SK-N-SH (cell line): ENCODE measurements at regions not wholly inside any gene's neighbourhood (a gene's known extent, or its start where the extent isn't known, plus 50 kb on each side); places are given as distances from the start of the nearest gene placed in this dataset.
A peak's percentile ranks its signal among the peaks of the same experiment; 100 is the strongest.

Source experiments
- CTCF ChIA-PET: fragments of 300-600, 350-600 bp; formaldehyde crosslinking; extraction: SDS; loops from one replicate; lab custom pipeline; 2021; lab: Yijun Ruan, JAX
- POLR2A ChIA-PET: fragments of 350-600 bp; sonication (Branson Sonifier 250); formaldehyde crosslinking; extraction: SDS; loops from one replicate; lab custom pipeline; 2020; ENCODE audit warnings: antibody characterized with exemption, inconsistent platforms; lab: Yijun Ruan, JAX
- DNase-seq: peaks from one replicate; pipeline ENCODE4 v3.0.0; 2012
- H2AFZ ChIP-seq: fragments of 200-600 bp; sonication (generic); 2 replicates; pipeline ENCODE4 v1.8.1; 2016; ENCODE audit warnings: antibody characterized with exemption, mild to moderate bottlenecking, low read depth
- H3F3A ChIP-seq: fragments of 200-600 bp; sonication (generic); replicated peaks from 2 replicates; pipeline ENCODE3; 2016; ENCODE audit warnings: antibody characterized with exemption, mild to moderate bottlenecking; ENCODE audit not compliant: insufficient read depth
- H3K27ac ChIP-seq, 2 experiments: fragments of 200-500 bp in 1 of 2; fragments of 200-600 bp in 1 of 2; sonication (Bioruptor generic) in 1 of 2; sonication (generic), shearing (Covaris generic) in 1 of 2; 2 replicates each; pipeline versions ENCODE4 v1.5.1 to v1.6.1; 2014 to 2016; ENCODE audit warnings: low read depth in 2 of 2, inconsistent platforms in 1 of 2, low read length in 1 of 2, mild to moderate bottlenecking in 1 of 2, mixed read lengths in 1 of 2
- H3K27me3 ChIP-seq: fragments of 200-600 bp; sonication (generic), shearing (Covaris generic); 2 replicates; pipeline ENCODE4 v1.6.1; 2016; ENCODE audit warnings: mixed run types; ENCODE audit not compliant: insufficient read depth
- H3K36me3 ChIP-seq, 2 experiments: fragments of 200-500 bp in 1 of 2; fragments of 200-600 bp in 1 of 2; sonication (Bioruptor generic) in 1 of 2; sonication (generic) in 1 of 2; replicated peaks in 1 of 2; 2 replicates each; pipeline versions ENCODE3 to v1.5.1; 2014 to 2016; ENCODE audit warnings: low read length in 1 of 2, mild to moderate bottlenecking in 1 of 2; ENCODE audit not compliant: insufficient read depth in 2 of 2, control insufficient read depth in 1 of 2
- H3K4me1 ChIP-seq, 2 experiments: fragments of 200-500 bp in 1 of 2; fragments of 200-600 bp in 1 of 2; sonication (Bioruptor generic) in 1 of 2; sonication (generic), shearing (Covaris generic) in 1 of 2; 2 replicates each; pipeline versions ENCODE4 v1.5.1 to v1.6.1; 2014 to 2016; ENCODE audit warnings: low read depth in 1 of 2, low read length in 1 of 2, mixed run types in 1 of 2; ENCODE audit not compliant: insufficient read depth in 2 of 2, control insufficient read depth in 1 of 2
- H3K4me2 ChIP-seq: fragments of 200-600 bp; sonication (generic), shearing (Covaris generic); 2 replicates; pipeline ENCODE4 v1.6.1; 2017; ENCODE audit warnings: mixed run types
- H3K4me3 ChIP-seq, 2 experiments: fragments of 200-500 bp in 1 of 2; fragments of 200-600 bp in 1 of 2; sonication (Bioruptor generic) in 1 of 2; sonication (generic), shearing (Covaris generic) in 1 of 2; 2 replicates each; pipeline versions ENCODE4 v1.5.1 to v1.8.1; 2014 to 2016; ENCODE audit warnings: low read depth in 2 of 2, inconsistent platforms in 1 of 2, low read length in 1 of 2, mild to moderate bottlenecking in 1 of 2, mixed read lengths in 1 of 2, moderate library complexity in 1 of 2
- H3K79me2 ChIP-seq: fragments of 200-600 bp; sonication (generic); 2 replicates; pipeline ENCODE4 v1.8.1; 2017; ENCODE audit warnings: mild to moderate bottlenecking; ENCODE audit not compliant: insufficient read depth
- H3K9ac ChIP-seq: fragments of 200-600 bp; sonication (generic); 2 replicates; pipeline ENCODE4 v1.6.1; 2017; ENCODE audit warnings: mixed run types
- H3K9me2 ChIP-seq: fragments of 200-600 bp; sonication (generic); 2 replicates; pipeline ENCODE4 v1.6.1; 2017; ENCODE audit warnings: mixed run types
- H3K9me3 ChIP-seq: fragments of 200-600 bp; sonication (generic); 2 replicates; pipeline ENCODE4 v1.6.1; 2017; ENCODE audit warnings: mixed run types, mild to moderate bottlenecking, moderate library complexity
- H4K20me1 ChIP-seq: fragments of 200-600 bp; sonication (generic); 2 replicates; pipeline ENCODE4 v1.6.1; 2017; ENCODE audit warnings: mild to moderate bottlenecking, mixed run types; ENCODE audit not compliant: insufficient read depth
- CHD2 ChIP-seq: fragments of 150-350 bp; IDR thresholded peaks from 2 replicates; pipeline ENCODE4 v1.6.1; 2018; ENCODE audit warnings: low read length; ENCODE audit not compliant: partially characterized antibody
- EZH2phosphoT487 ChIP-seq: fragments of 200-600 bp; sonication (generic); IDR thresholded peaks from 2 replicates; pipeline ENCODE4 v1.6.1; 2017; ENCODE audit warnings: low read depth, mixed run types, mild to moderate bottlenecking, antibody characterized with exemption, moderate library complexity, borderline replicate concordance
- FOSL2 ChIP-seq: IDR thresholded peaks from 2 replicates; pipeline ENCODE4 v1.4.0; 2012; ENCODE audit warnings: low read depth, mild to moderate bottlenecking, moderate library complexity, borderline replicate concordance
- FOXM1 ChIP-seq: IDR thresholded peaks from 2 replicates; pipeline ENCODE4 v1.4.0; 2012; ENCODE audit warnings: low read depth, mild to moderate bottlenecking
- GATA2 ChIP-seq: sonication (generic); formaldehyde crosslinking; IDR thresholded peaks from 2 replicates; pipeline ENCODE4 v1.5.0; 2020; ENCODE audit warnings: mild to moderate bottlenecking, missing genetic modification reagents
- JUND ChIP-seq: IDR thresholded peaks from 2 replicates; pipeline ENCODE4 v1.4.0; 2012
- MEF2A ChIP-seq: IDR thresholded peaks from 2 replicates; pipeline ENCODE4 v1.4.0; 2012; ENCODE audit warnings: low read depth, borderline replicate concordance
- MXI1 ChIP-seq: IDR thresholded peaks from 2 replicates; pipeline ENCODE4 v1.6.1; 2012; ENCODE audit warnings: mild to moderate bottlenecking, low read depth, low read length, improper control_type of control experiment
- RAD21 ChIP-seq: IDR thresholded peaks from 2 replicates; pipeline ENCODE4 v1.6.1; 2012; ENCODE audit warnings: mild to moderate bottlenecking, low read length
- RCOR1 ChIP-seq: fragments of 150-350 bp; IDR thresholded peaks from 2 replicates; pipeline ENCODE4 v1.6.1; 2017; ENCODE audit warnings: antibody characterized with exemption, low read length
- RFX5 ChIP-seq: IDR thresholded peaks from 2 replicates; pipeline ENCODE4 v1.6.1; 2012; ENCODE audit warnings: mild to moderate bottlenecking, improper control_type of control experiment, low read length
- TCF12 ChIP-seq: IDR thresholded peaks from 2 replicates; pipeline ENCODE4 v1.4.0; 2012
- WGBS: methylation state at CpG from one replicate; pipeline ENCODE4 v1.1.6; 2017; ENCODE audit warnings: low lambda C conversion rate; 5-methylcytosine and 5-hydroxymethylcytosine counted together
- TF ChIP-seq, protein P1 (sequence below): fragments of 150-350 bp; IDR thresholded peaks from 2 replicates; pipeline ENCODE4 v1.6.1; 2017; ENCODE audit warnings: antibody characterized with exemption, low read length, low read depth, borderline replicate concordance
- TF ChIP-seq, protein P2 (sequence below): IDR thresholded peaks from 2 replicates; pipeline ENCODE4; 2012
- TF ChIP-seq, protein P3 (sequence below): IDR thresholded peaks from 2 replicates; pipeline ENCODE4 v1.4.0; 2012; ENCODE audit warnings: low read depth, borderline replicate concordance
- TF ChIP-seq, protein P4 (sequence below): IDR thresholded peaks from 2 replicates; pipeline ENCODE4 v1.6.1; 2012; ENCODE audit warnings: mild to moderate bottlenecking, low read depth, low read length, moderate library complexity
- TF ChIP-seq, protein P5 (sequence below): fragments of 150-350 bp; IDR thresholded peaks from 2 replicates; pipeline ENCODE4 v1.6.1; 2016; ENCODE audit warnings: mild to moderate bottlenecking, low read depth, low read length

DNA sequence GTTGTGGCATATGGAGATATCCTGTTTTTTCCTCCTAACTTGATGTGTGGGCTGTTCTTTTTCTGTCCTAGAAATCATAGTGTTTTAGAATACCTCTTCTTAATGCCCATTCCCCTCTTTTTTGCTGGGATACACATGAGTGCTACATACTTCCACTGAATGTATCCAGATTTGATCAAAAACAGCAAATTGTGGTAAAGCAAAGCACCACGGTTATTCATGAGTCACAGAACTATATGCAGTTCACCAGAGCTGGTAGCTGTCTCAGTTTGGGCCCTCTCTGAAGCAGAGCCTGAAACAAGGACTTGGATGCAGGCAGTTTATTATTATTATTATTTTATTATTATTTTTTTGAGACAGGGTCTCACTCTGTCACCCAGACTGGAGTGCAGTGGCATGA is 69.9 kb upstream of the CTLA4 start:
- TF ChIP-seq FOSL2 (peak; percentile 40; the same call in 1 of the 2 replicates), TCF12 (peak; percentile 67), JUND (peak; percentile 42)
- TF ChIP-seq, protein P1, sequence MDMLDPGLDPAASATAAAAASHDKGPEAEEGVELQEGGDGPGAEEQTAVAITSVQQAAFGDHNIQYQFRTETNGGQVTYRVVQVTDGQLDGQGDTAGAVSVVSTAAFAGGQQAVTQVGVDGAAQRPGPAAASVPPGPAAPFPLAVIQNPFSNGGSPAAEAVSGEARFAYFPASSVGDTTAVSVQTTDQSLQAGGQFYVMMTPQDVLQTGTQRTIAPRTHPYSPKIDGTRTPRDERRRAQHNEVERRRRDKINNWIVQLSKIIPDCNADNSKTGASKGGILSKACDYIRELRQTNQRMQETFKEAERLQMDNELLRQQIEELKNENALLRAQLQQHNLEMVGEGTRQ: no peak

DNA sequence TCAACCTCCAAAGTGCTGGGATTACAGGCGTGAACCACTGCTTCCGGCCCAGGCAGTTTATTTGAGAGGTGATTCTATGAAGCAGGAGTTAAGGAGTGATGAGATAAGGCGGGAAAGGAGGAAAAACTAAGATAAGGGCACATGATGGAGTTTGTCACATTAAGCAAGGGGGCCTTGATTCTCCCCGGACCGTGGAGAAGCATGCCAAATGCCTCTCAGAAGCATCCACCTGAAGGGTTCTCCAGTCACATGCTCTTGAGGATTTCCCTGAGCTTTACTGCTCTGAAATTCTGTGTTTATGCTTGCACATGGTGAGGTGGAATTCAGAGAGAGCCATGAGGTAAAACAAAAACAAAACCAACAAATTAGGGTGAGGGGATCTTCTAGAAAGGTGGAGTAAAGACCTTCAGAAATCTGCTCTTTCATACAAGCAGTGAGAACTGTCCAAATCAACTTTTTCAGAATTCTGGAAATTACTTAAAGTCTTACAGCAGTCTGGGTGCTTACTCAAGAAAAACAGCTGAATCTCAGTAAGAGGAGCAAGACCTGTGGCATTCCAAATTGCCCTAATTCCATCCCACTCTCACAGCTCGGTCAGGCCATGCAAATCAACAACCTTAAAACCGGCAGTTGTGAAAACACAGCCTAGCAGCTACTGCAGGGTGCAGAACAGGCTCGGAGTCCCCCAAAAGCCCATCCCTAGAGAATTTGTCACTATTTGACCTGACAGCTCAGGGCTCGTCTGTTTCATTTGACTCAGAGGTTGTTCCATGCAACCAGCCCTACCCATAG is 69.1 kb upstream of the CTLA4 start:
- 86% methylated on average over 9 of the region's 9 CpGs for WGBS
- H3K9me3 ChIP-seq: no peaks in the 10 kb centered on the region
- TF ChIP-seq, protein P2, sequence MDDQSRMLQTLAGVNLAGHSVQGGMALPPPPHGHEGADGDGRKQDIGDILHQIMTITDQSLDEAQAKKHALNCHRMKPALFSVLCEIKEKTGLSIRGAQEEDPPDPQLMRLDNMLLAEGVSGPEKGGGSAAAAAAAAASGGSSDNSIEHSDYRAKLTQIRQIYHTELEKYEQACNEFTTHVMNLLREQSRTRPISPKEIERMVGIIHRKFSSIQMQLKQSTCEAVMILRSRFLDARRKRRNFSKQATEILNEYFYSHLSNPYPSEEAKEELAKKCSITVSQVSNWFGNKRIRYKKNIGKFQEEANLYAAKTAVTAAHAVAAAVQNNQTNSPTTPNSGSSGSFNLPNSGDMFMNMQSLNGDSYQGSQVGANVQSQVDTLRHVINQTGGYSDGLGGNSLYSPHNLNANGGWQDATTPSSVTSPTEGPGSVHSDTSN: no peak
- TF ChIP-seq MEF2A (no peak), GATA2 (CRISPR knock-in tag) (no peak), FOSL2 (no peak), CHD2 (no peak), RFX5 (no peak), FOXM1 (no peak), MXI1 (no peak), TCF12 (no peak), RCOR1 (no peak), EZH2phosphoT487 (no peak), RAD21 (no peak)
- TF ChIP-seq, protein P3, sequence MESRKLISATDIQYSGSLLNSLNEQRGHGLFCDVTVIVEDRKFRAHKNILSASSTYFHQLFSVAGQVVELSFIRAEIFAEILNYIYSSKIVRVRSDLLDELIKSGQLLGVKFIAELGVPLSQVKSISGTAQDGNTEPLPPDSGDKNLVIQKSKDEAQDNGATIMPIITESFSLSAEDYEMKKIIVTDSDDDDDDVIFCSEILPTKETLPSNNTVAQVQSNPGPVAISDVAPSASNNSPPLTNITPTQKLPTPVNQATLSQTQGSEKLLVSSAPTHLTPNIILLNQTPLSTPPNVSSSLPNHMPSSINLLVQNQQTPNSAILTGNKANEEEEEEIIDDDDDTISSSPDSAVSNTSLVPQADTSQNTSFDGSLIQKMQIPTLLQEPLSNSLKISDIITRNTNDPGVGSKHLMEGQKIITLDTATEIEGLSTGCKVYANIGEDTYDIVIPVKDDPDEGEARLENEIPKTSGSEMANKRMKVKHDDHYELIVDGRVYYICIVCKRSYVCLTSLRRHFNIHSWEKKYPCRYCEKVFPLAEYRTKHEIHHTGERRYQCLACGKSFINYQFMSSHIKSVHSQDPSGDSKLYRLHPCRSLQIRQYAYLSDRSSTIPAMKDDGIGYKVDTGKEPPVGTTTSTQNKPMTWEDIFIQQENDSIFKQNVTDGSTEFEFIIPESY: no peak
- TF ChIP-seq, protein P4, sequence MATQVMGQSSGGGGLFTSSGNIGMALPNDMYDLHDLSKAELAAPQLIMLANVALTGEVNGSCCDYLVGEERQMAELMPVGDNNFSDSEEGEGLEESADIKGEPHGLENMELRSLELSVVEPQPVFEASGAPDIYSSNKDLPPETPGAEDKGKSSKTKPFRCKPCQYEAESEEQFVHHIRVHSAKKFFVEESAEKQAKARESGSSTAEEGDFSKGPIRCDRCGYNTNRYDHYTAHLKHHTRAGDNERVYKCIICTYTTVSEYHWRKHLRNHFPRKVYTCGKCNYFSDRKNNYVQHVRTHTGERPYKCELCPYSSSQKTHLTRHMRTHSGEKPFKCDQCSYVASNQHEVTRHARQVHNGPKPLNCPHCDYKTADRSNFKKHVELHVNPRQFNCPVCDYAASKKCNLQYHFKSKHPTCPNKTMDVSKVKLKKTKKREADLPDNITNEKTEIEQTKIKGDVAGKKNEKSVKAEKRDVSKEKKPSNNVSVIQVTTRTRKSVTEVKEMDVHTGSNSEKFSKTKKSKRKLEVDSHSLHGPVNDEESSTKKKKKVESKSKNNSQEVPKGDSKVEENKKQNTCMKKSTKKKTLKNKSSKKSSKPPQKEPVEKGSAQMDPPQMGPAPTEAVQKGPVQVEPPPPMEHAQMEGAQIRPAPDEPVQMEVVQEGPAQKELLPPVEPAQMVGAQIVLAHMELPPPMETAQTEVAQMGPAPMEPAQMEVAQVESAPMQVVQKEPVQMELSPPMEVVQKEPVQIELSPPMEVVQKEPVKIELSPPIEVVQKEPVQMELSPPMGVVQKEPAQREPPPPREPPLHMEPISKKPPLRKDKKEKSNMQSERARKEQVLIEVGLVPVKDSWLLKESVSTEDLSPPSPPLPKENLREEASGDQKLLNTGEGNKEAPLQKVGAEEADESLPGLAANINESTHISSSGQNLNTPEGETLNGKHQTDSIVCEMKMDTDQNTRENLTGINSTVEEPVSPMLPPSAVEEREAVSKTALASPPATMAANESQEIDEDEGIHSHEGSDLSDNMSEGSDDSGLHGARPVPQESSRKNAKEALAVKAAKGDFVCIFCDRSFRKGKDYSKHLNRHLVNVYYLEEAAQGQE: no peak
- TF ChIP-seq, protein P5, sequence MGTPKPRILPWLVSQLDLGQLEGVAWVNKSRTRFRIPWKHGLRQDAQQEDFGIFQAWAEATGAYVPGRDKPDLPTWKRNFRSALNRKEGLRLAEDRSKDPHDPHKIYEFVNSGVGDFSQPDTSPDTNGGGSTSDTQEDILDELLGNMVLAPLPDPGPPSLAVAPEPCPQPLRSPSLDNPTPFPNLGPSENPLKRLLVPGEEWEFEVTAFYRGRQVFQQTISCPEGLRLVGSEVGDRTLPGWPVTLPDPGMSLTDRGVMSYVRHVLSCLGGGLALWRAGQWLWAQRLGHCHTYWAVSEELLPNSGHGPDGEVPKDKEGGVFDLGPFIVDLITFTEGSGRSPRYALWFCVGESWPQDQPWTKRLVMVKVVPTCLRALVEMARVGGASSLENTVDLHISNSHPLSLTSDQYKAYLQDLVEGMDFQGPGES: no peak

More for the DNA sequence above, 69.9 kb upstream of the CTLA4 start:
- H3K27me3 ChIP-seq: no peaks in the 10 kb centered on the region
- ChIA-PET POLR2A (no interaction called here), CTCF (interaction anchor here (4.8 kb wide), 1 partner anchor 18 kb away, joined by 32 read pairs; no protein-coding TSS in a partner anchor)
- no peak overlapping the region for H3K4me2 ChIP-seq
- no peaks in the 10 kb centered on the region for H3K36me3 ChIP-seq
- H3K4me3 ChIP-seq: no peak overlapping the region
- peaks cover 8% of the 10 kb centered on the region for H3F3A ChIP-seq
- H3K4me1 ChIP-seq: peaks cover 0 to 14% of the 10 kb centered on the region in 2 experiments; a peak in 2 of 4 replicates
- no peak for DNase-seq
- H3K9ac ChIP-seq: no peak overlapping the region
- no peaks in the 10 kb centered on the region for H3K9me3 ChIP-seq
- peak overlapping the region; percentile 59; the same call in 1 of the 2 replicates for H2AFZ ChIP-seq
- H3K27ac ChIP-seq: peak overlapping the region in 1 of 2 experiments; percentile 72; a peak in 2 of 4 replicates
- WGBS: 29% methylated on average over 1 of the region's 1 CpG
- no peaks in the 10 kb centered on the region for H3K79me2 ChIP-seq
- no peaks in the 10 kb centered on the region for H3K9me2 ChIP-seq
- H4K20me1 ChIP-seq: no peaks in the 10 kb centered on the region

More for the DNA sequence above, 69.1 kb upstream of the CTLA4 start:
- CTCF ChIA-PET: interaction anchor here (0.7 to 4.8 kb wide), 2 partner anchors 17 to 1244 kb away, joined by 3 to 32 read pairs; no protein-coding TSS in a partner anchor
- H3K9ac ChIP-seq: no peak overlapping the region
- H3K36me3 ChIP-seq: no peaks in the 10 kb centered on the region
- H3K4me2 ChIP-seq: no peak overlapping the region
- POLR2A ChIA-PET: no interaction called here
- H3K4me3 ChIP-seq: no peak overlapping the region
- DNase-seq: no peak
- H3K79me2 ChIP-seq: no peaks in the 10 kb centered on the region
- peaks cover 16% of the 10 kb centered on the region for H3F3A ChIP-seq
- no peaks in the 10 kb centered on the region for H4K20me1 ChIP-seq
- H2AFZ ChIP-seq: no peak overlapping the region
- peaks cover 0 to 22% of the 10 kb centered on the region in 2 experiments; a peak in 2 of 4 replicates for H3K4me1 ChIP-seq
- no peaks in the 10 kb centered on the region for H3K27me3 ChIP-seq
- peak overlapping the region in 1 of 2 experiments; percentile 72; a peak in 2 of 4 replicates for H3K27ac ChIP-seq
- H3K9me2 ChIP-seq: no peaks in the 10 kb centered on the region
